Fibroblast of the aortic adventitia (primary cell): ENCODE measurements at regions not wholly inside any gene's neighbourhood (a gene's known extent, or its start where the extent isn't known, plus 50 kb on each side); places are given as distances from the start of the nearest gene placed in this dataset.

Source experiments
- DNase-seq: peaks from one replicate; pipeline ENCODE4 v3.0.0-alpha.2; 2010; ENCODE audit warnings: low read depth
- H3K4me3 ChIP-seq: 2 replicates; pipeline ENCODE4 v1.5.1; 2011; ENCODE audit warnings: low read depth, mild to moderate bottlenecking, control low read depth, low read length, moderate library complexity
- TF ChIP-seq, protein P1 (sequence below): IDR thresholded peaks from 2 replicates; pipeline ENCODE4 v1.5.1; 2011; ENCODE audit warnings: mild to moderate bottlenecking, low read length, control low read depth, inconsistent platforms; ENCODE audit not compliant: insufficient read depth

- H3K4me3 ChIP-seq: no peak overlapping the region
- no peak for DNase-seq
- TF ChIP-seq, protein P1, sequence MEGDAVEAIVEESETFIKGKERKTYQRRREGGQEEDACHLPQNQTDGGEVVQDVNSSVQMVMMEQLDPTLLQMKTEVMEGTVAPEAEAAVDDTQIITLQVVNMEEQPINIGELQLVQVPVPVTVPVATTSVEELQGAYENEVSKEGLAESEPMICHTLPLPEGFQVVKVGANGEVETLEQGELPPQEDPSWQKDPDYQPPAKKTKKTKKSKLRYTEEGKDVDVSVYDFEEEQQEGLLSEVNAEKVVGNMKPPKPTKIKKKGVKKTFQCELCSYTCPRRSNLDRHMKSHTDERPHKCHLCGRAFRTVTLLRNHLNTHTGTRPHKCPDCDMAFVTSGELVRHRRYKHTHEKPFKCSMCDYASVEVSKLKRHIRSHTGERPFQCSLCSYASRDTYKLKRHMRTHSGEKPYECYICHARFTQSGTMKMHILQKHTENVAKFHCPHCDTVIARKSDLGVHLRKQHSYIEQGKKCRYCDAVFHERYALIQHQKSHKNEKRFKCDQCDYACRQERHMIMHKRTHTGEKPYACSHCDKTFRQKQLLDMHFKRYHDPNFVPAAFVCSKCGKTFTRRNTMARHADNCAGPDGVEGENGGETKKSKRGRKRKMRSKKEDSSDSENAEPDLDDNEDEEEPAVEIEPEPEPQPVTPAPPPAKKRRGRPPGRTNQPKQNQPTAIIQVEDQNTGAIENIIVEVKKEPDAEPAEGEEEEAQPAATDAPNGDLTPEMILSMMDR: no peak
These were observed 242.3 kb downstream of the NSG2 start for GRCh38 chr5:174287761-174288160.

- TF ChIP-seq, protein P1: no peak
- H3K4me3 ChIP-seq: no peak overlapping the region
- no peak for DNase-seq
These were observed 242.9 kb downstream of the NSG2 start for GRCh38 chr5:174288439-174288838.

- TF ChIP-seq, protein P1: no peak
- no peak for DNase-seq
- no peak overlapping the region for H3K4me3 ChIP-seq
These were observed 245.7 kb downstream of the NSG2 start for GRCh38 chr5:174291162-174291561.

- TF ChIP-seq, protein P1: no peak
- no peak overlapping the region for H3K4me3 ChIP-seq
- DNase-seq: no peak
These were observed 246.8 kb downstream of the NSG2 start for GRCh38 chr5:174292348-174292747.

GRCh38 chr5:174293006-174293405 is 247.5 kb downstream of the NSG2 start:
- DNase-seq: no peak
- TF ChIP-seq, protein P1: no peak
- H3K4me3 ChIP-seq: no peak overlapping the region

GRCh38 chr5:174293481-174293880 is 248.0 kb downstream of the NSG2 start:
- DNase-seq: no peak
- TF ChIP-seq, protein P1: no peak
- no peak overlapping the region for H3K4me3 ChIP-seq

- TF ChIP-seq, protein P1: no peak
- no peak for DNase-seq
- H3K4me3 ChIP-seq: no peak overlapping the region
These were observed 249.6 kb downstream of the NSG2 start for GRCh38 chr5:174294891-174295620.
